ENCODE measurements at regions not wholly inside any gene's neighbourhood (a gene's known extent, or its start where the extent isn't known, plus 50 kb on each side); places are given as distances from the start of the nearest gene placed in this dataset.

GRCh38 chr11:44397586-44398178 lies 87.7 kb upstream of the ALX4 start:
- TF ChIP-seq EZH2 (IDR thresholded peaks at IDR 0.05; ENCODE audit: borderline replicate concordance, low read depth, low read length, severe bottlenecking) = no peak
- TF ChIP-seq, protein P1, sequence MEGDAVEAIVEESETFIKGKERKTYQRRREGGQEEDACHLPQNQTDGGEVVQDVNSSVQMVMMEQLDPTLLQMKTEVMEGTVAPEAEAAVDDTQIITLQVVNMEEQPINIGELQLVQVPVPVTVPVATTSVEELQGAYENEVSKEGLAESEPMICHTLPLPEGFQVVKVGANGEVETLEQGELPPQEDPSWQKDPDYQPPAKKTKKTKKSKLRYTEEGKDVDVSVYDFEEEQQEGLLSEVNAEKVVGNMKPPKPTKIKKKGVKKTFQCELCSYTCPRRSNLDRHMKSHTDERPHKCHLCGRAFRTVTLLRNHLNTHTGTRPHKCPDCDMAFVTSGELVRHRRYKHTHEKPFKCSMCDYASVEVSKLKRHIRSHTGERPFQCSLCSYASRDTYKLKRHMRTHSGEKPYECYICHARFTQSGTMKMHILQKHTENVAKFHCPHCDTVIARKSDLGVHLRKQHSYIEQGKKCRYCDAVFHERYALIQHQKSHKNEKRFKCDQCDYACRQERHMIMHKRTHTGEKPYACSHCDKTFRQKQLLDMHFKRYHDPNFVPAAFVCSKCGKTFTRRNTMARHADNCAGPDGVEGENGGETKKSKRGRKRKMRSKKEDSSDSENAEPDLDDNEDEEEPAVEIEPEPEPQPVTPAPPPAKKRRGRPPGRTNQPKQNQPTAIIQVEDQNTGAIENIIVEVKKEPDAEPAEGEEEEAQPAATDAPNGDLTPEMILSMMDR (IDR thresholded peaks at IDR 0.05; ENCODE audit: borderline replicate concordance, extremely low read depth, low read length, poor library complexity, severe bottlenecking) = no peak
